ENCODE measurements at regions not wholly inside any gene's neighbourhood (a gene's known extent, or its start where the extent isn't known, plus 50 kb on each side); places are given as distances from the start of the nearest gene placed in this dataset.

- H3K4me3 ChIP-seq (ENCODE audit: low read depth, low read length): no peak overlapping the region
- H3K4me1 ChIP-seq (ENCODE audit: control insufficient read depth, insufficient read depth, low read length): no peaks in the 10 kb centered on the region
- no peak overlapping the region for H3K27ac ChIP-seq (ENCODE audit: low read depth, low read length)
- no peaks in the 10 kb centered on the region for H3K36me3 ChIP-seq (ENCODE audit: control insufficient read depth, insufficient read depth, low read length)
- no peaks in the 10 kb centered on the region for H3K27me3 ChIP-seq (ENCODE audit: control insufficient read depth, insufficient read depth, low read length)
- H3K9ac ChIP-seq (ENCODE audit: low read length): no peak overlapping the region
- 0 out of 2 replicates have a peak, but pooled peaks cover 5% of the 10 kb centered on the region for H3K9me3 ChIP-seq (ENCODE audit: control insufficient read depth, insufficient read depth, low read depth, low read length)
Measured at GRCh38 chr4:44016570-44017421, 431.8 kb downstream of the KCTD8 start.

GRCh38 chr4:44017422-44017739, 431.2 kb downstream of the KCTD8 start:
- Histone ChIP-seq H3K27ac (ENCODE audit: low read depth, low read length) (no peak overlapping the region), H3K9ac (ENCODE audit: low read length) (no peak overlapping the region), H3K36me3 (ENCODE audit: control insufficient read depth, insufficient read depth, low read length) (no peaks in the 10 kb centered on the region), H3K27me3 (ENCODE audit: control insufficient read depth, insufficient read depth, low read length) (no peaks in the 10 kb centered on the region), H3K4me3 (ENCODE audit: low read depth, low read length) (no peak overlapping the region), H3K9me3 (ENCODE audit: control insufficient read depth, insufficient read depth, low read depth, low read length) (0 out of 2 replicates have a peak, but pooled peaks cover 5% of the 10 kb centered on the region), H3K4me1 (ENCODE audit: control insufficient read depth, insufficient read depth, low read length) (no peaks in the 10 kb centered on the region)

- Histone ChIP-seq H3K9me3 (ENCODE audit: control insufficient read depth, insufficient read depth, low read depth, low read length) (0 out of 2 replicates have a peak, but pooled peaks cover 2% of the 10 kb centered on the region), H3K27me3 (ENCODE audit: control insufficient read depth, insufficient read depth, low read length) (no peaks in the 10 kb centered on the region), H3K4me3 (ENCODE audit: low read depth, low read length) (no peak overlapping the region), H3K4me1 (ENCODE audit: control insufficient read depth, insufficient read depth, low read length) (no peaks in the 10 kb centered on the region), H3K27ac (ENCODE audit: low read depth, low read length) (no peak overlapping the region), H3K36me3 (ENCODE audit: control insufficient read depth, insufficient read depth, low read length) (no peaks in the 10 kb centered on the region), H3K9ac (ENCODE audit: low read length) (no peak overlapping the region)
Measured at GRCh38 chr4:44019721-44020120, 428.9 kb downstream of the KCTD8 start.

GRCh38 chr4:44025376-44026020, 423.1 kb downstream of the KCTD8 start:
- no peaks in the 10 kb centered on the region for H3K9me3 ChIP-seq (ENCODE audit: control insufficient read depth, insufficient read depth, low read depth, low read length)
- H3K36me3 ChIP-seq (ENCODE audit: control insufficient read depth, insufficient read depth, low read length): no peaks in the 10 kb centered on the region
- H3K9ac ChIP-seq (ENCODE audit: low read length): no peak overlapping the region
- no peak overlapping the region for H3K4me3 ChIP-seq (ENCODE audit: low read depth, low read length)
- peaks cover 2% of the 10 kb centered on the region; the same call in 1 of the 2 replicates for H3K4me1 ChIP-seq (ENCODE audit: control insufficient read depth, insufficient read depth, low read length)
- H3K27ac ChIP-seq (ENCODE audit: low read depth, low read length): no peak overlapping the region
- H3K27me3 ChIP-seq (ENCODE audit: control insufficient read depth, insufficient read depth, low read length): no peaks in the 10 kb centered on the region

GRCh38 chr4:44038811-44039210, 409.8 kb downstream of the KCTD8 start:
- Histone ChIP-seq H3K27ac (ENCODE audit: low read depth, low read length) (no peak overlapping the region), H3K27me3 (ENCODE audit: control insufficient read depth, insufficient read depth, low read length) (no peaks in the 10 kb centered on the region), H3K4me3 (ENCODE audit: low read depth, low read length) (no peak overlapping the region), H3K9ac (ENCODE audit: low read length) (no peak overlapping the region), H3K9me3 (ENCODE audit: control insufficient read depth, insufficient read depth, low read depth, low read length) (no peaks in the 10 kb centered on the region), H3K36me3 (ENCODE audit: control insufficient read depth, insufficient read depth, low read length) (no peaks in the 10 kb centered on the region), H3K4me1 (ENCODE audit: control insufficient read depth, insufficient read depth, low read length) (no peaks in the 10 kb centered on the region)

- Histone ChIP-seq H3K4me1 (ENCODE audit: control insufficient read depth, insufficient read depth, low read length) (no peaks in the 10 kb centered on the region), H3K4me3 (ENCODE audit: low read depth, low read length) (no peak overlapping the region), H3K27me3 (ENCODE audit: control insufficient read depth, insufficient read depth, low read length) (no peaks in the 10 kb centered on the region), H3K36me3 (ENCODE audit: control insufficient read depth, insufficient read depth, low read length) (no peaks in the 10 kb centered on the region), H3K9me3 (ENCODE audit: control insufficient read depth, insufficient read depth, low read depth, low read length) (no peaks in the 10 kb centered on the region), H3K9ac (ENCODE audit: low read length) (no peak overlapping the region), H3K27ac (ENCODE audit: low read depth, low read length) (no peak overlapping the region)
Measured at GRCh38 chr4:44046491-44046890, 402.1 kb downstream of the KCTD8 start.

- Histone ChIP-seq H3K9me3 (ENCODE audit: control insufficient read depth, insufficient read depth, low read depth, low read length) (0 out of 2 replicates have a peak, but pooled peaks cover 5% of the 10 kb centered on the region), H3K36me3 (ENCODE audit: control insufficient read depth, insufficient read depth, low read length) (no peaks in the 10 kb centered on the region), H3K4me3 (ENCODE audit: low read depth, low read length) (no peak overlapping the region), H3K9ac (ENCODE audit: low read length) (peak overlapping the region; percentile 35), H3K4me1 (ENCODE audit: control insufficient read depth, insufficient read depth, low read length) (peaks cover 32% of the 10 kb centered on the region), H3K27ac (ENCODE audit: low read depth, low read length) (peak overlapping the region; percentile 93), H3K27me3 (ENCODE audit: control insufficient read depth, insufficient read depth, low read length) (no peaks in the 10 kb centered on the region)
Measured at GRCh38 chr4:44056721-44057151, 391.9 kb downstream of the KCTD8 start.

- Histone ChIP-seq H3K4me1 (ENCODE audit: control insufficient read depth, insufficient read depth, low read length) (no peaks in the 10 kb centered on the region), H3K9me3 (ENCODE audit: control insufficient read depth, insufficient read depth, low read depth, low read length) (peaks cover 35% of the 10 kb centered on the region), H3K4me3 (ENCODE audit: low read depth, low read length) (no peak overlapping the region), H3K36me3 (ENCODE audit: control insufficient read depth, insufficient read depth, low read length) (no peaks in the 10 kb centered on the region), H3K27ac (ENCODE audit: low read depth, low read length) (no peak overlapping the region), H3K9ac (ENCODE audit: low read length) (no peak overlapping the region), H3K27me3 (ENCODE audit: control insufficient read depth, insufficient read depth, low read length) (no peaks in the 10 kb centered on the region)
Measured at GRCh38 chr4:44070843-44071242, 377.8 kb downstream of the KCTD8 start.

GRCh38 chr4:44071959-44072955, 376.4 kb downstream of the KCTD8 start:
- no peak overlapping the region for H3K9ac ChIP-seq (ENCODE audit: low read length)
- H3K4me3 ChIP-seq (ENCODE audit: low read depth, low read length): no peak overlapping the region
- H3K4me1 ChIP-seq (ENCODE audit: control insufficient read depth, insufficient read depth, low read length): no peaks in the 10 kb centered on the region
- peaks cover 35% of the 10 kb centered on the region for H3K9me3 ChIP-seq (ENCODE audit: control insufficient read depth, insufficient read depth, low read depth, low read length)
- H3K27ac ChIP-seq (ENCODE audit: low read depth, low read length): no peak overlapping the region
- H3K36me3 ChIP-seq (ENCODE audit: control insufficient read depth, insufficient read depth, low read length): no peaks in the 10 kb centered on the region
- no peaks in the 10 kb centered on the region for H3K27me3 ChIP-seq (ENCODE audit: control insufficient read depth, insufficient read depth, low read length)

- Histone ChIP-seq H3K4me3 (ENCODE audit: low read depth, low read length) (no peak overlapping the region), H3K9ac (ENCODE audit: low read length) (no peak overlapping the region), H3K9me3 (ENCODE audit: control insufficient read depth, insufficient read depth, low read depth, low read length) (peaks cover 5% of the 10 kb centered on the region; the same call in 1 of the 2 replicates), H3K36me3 (ENCODE audit: control insufficient read depth, insufficient read depth, low read length) (no peaks in the 10 kb centered on the region), H3K4me1 (ENCODE audit: control insufficient read depth, insufficient read depth, low read length) (no peaks in the 10 kb centered on the region), H3K27ac (ENCODE audit: low read depth, low read length) (no peak overlapping the region), H3K27me3 (ENCODE audit: control insufficient read depth, insufficient read depth, low read length) (no peaks in the 10 kb centered on the region)
Measured at GRCh38 chr4:44086753-44087152, 361.9 kb downstream of the KCTD8 start.

All from HUES6 (cell line).